C4-2B (cell line): ENCODE measurements at regions not wholly inside any gene's neighbourhood (a gene's known extent, or its start where the extent isn't known, plus 50 kb on each side); places are given as distances from the start of the nearest gene placed in this dataset.

Experiments
- CTCF ChIP-seq: fragments of 450-650 bp; conservative IDR thresholded peaks from 2 replicates; pipeline ENCODE4 v1.5.1; 2017; ENCODE audit warnings: mild to moderate bottlenecking
- ZFX ChIP-seq: fragments of 450-650 bp; IDR thresholded peaks from 2 replicates; pipeline ENCODE4 v1.6.1; 2017

- TF ChIP-seq CTCF, result no peak
- TF ChIP-seq ZFX, result no peak
These were observed 62.3 kb downstream of the TMEM100 start for GRCh38 chr17:55660178-55660886.
